H4 (cell line): ENCODE measurements at regions not wholly inside any gene's neighbourhood (a gene's known extent, or its start where the extent isn't known, plus 50 kb on each side); places are given as distances from the start of the nearest gene placed in this dataset.

ENCODE experiments used
- DNase-seq: peaks from one replicate; pipeline ENCODE4 v3.0.0-alpha.2; 2015; ENCODE audit warnings: low spot score

DNA sequence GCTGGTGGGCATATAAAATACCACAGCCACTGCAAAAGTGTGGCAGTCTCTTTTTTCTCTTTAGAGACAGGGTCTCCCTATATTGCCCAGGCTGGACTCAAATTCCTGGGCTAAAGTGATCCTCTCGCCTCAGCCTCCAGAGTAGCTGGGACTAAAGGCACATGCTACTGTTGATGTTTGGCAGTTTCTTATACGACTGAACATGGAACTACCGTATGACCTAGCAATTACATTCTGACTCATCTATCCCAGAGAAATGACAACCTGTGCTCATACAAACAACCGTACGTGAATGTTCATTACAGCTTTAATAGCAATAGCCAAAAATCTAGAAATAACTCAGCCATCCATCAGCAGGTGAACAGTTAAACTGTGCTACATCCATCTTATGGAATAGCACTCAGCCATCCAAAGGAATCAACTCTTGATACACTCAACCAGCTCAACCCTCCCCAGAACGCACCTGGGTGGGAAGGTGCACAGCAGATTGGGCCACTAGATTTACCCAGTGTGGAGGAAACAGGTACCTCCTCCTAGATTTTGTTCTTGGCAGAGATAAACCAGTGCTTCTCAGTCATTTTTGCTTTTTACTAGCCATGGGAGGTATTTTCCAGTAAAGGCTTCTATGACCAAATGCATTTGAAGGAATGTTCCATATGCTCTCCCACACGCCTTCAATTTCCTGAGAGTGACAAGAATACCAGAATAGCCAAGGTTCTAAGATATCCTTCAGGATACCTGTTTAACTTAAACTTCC, 130.5 kb downstream of the MED15 start:
- DNase-seq = no peak

DNA sequence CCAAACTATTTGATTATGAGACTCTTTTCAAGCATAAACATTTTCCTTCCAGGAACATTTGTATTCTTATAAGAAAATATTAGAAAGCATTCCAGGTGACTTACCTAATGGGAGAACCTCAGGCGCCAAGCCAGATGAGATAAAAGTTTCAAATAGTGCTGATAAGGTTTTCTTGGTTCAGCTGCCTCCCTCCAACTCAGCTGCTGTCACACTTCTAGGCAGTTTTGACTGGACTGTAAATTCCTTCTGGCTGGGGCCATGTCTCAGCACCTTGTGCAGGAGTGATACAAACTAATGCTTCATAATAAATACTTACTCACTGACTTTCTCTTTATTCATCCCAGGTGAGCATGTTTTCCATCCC, 131.1 kb downstream of the MED15 start:
- DNase-seq = no peak

GRCh38 chr22:20639343-20639742, 131.9 kb downstream of the MED15 start:
- no peak for DNase-seq

- no peak for DNase-seq
Measured at GRCh38 chr22:20639750-20640149, 132.3 kb downstream of the MED15 start.

GRCh38 chr22:20641198-20641892, 132.6 kb upstream of the SERPIND1 start:
- DNase-seq = no peak

DNA sequence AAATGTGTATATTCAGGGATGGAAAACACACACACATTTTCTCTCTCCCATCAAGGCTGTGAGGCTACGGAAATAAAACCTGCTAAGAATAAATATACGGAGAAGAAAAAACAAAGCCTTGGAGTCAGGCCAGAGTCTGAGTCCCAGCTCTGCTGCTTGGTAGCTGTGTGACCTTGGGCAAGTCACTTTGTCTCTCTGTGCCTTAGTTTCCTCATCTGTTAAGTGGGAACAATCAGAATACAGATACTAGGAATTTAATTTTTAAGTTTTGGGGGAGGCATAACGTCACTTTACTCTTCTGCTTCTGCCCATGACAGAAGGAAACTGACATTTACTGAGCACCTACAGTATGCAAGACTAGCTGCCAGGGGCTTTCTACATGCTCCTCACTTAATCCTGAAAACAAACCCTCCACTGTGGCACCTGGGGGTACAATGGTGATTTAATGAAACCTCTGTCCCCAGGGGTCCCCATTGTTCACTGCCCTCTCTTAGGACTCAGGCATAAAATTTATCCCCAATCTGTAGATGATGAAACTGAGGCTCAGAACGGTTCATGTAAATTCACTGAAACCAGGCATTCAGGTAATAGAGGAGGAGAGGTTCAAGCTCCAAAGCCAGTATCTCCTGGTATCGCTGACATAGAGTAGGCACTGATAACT, 131.9 kb upstream of the SERPIND1 start:
- no peak for DNase-seq

- DNase-seq = no peak
Measured at GRCh38 chr22:20642668-20643179, 131.2 kb upstream of the SERPIND1 start.

GRCh38 chr22:20644071-20644642, 129.8 kb upstream of the SERPIND1 start:
- DNase-seq = no peak

- DNase-seq = no peak
Measured at GRCh38 chr22:20645954-20646353, 128.0 kb upstream of the SERPIND1 start.

DNA sequence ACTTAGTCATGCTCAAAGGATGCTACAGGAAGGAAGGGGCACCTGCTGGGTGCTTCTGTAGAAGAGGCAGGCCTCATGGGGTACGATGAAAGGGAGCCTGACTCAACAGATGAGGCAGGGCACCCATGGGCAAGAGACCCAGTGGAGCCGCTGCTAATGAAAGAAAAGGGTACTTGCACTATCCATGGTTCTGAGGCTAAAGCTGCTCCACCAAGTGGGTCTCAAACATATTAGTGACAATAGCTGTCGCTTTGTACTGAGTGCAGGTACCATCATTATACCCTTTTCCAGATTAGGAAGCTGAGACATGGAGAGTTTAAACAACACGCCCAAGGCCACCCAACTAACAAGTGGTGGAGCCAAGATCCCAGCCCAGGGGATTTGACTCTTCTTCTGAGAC, 127.5 kb upstream of the SERPIND1 start:
- DNase-seq = no peak

DNA sequence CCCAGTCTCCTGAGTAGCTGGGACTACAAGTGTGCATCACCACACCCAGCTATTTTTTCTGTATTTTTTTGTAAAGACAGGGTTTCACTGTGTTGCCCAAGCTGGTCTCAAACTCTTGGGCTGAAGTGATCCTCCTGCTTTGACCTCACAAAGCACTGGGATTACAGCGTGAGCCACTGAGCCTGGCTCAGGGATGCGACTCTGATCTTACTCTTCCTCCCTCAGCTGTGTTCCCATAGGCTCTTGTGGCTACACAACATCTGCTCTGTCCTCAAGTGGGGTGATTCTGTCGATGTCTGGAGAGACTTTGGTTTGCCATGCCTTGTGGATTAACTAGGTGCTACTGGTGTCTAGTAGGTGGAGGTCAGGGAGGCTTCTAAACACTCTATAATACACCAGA, 127.0 kb upstream of the SERPIND1 start:
- DNase-seq = no peak

DNA sequence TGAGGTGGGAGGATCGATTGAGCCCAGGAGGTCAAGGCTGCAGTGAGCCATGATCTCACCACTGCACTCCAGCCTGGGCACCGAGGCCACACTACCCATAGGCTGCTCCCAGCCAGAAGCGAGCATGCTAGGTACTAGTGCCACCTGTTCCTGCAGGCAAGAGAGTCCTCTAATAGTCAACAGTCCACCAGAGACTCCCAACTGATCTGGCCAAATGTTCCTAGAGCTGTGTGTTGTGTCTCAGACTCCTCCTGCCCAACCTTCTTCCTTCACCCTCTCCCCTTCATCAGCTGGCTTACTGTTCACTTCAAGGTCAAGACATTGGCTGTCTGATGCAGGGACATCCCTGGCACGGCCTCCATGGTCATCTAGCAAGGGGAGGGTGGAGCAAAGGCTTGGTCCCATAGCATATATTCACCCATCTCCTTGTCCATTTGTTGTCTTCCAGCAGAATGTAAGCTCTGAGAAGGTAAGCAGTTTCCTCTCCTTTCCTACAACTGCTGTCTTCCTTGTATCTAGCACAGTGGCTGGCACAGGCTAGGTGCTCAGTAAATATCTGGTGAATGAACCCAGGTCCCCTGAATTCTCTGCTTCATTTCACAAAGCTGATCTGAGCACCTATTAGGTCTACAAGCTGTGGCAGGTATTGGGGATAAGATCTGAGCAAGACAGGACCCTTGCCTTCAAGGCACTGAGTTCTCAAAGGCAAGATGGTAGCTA, 126.2 kb upstream of the SERPIND1 start:
- no peak for DNase-seq

GRCh38 chr22:20648306-20648903, 125.5 kb upstream of the SERPIND1 start:
- DNase-seq = no peak

- no peak for DNase-seq
Measured at GRCh38 chr22:20650294-20651207, 123.4 kb upstream of the SERPIND1 start.

GRCh38 chr22:20651286-20651685, 122.6 kb upstream of the SERPIND1 start:
- no peak for DNase-seq

GRCh38 chr22:20652130-20652529, 121.8 kb upstream of the SERPIND1 start:
- no peak for DNase-seq

DNA sequence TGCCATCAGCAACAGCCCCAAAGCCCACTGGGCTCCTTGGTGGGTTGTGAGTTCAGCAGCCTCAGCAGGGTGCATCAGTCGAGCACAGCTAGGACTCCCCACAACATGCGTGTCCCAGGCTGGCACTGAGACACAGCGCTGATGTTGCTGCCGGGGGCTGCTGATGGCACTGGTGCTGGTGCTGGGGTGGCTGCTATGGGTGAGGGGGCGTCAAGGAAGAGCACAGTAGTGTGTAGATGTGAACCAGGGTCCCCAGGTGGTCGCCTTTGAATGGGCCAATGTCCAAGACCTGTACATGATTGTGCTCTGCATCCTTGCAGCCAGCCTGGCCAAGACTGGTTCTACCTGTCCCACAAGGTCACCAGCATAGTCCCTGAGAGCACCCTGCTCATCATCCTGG, 121.3 kb upstream of the SERPIND1 start:
- DNase-seq = no peak

- DNase-seq = no peak
Measured at GRCh38 chr22:20653012-20653794, 120.7 kb upstream of the SERPIND1 start.

GRCh38 chr22:20653795-20654342, 120.0 kb upstream of the SERPIND1 start:
- DNase-seq = no peak
